ENCODE measurements at regions not wholly inside any gene's neighbourhood (a gene's known extent, or its start where the extent isn't known, plus 50 kb on each side); places are given as distances from the start of the nearest gene placed in this dataset.

DNA sequence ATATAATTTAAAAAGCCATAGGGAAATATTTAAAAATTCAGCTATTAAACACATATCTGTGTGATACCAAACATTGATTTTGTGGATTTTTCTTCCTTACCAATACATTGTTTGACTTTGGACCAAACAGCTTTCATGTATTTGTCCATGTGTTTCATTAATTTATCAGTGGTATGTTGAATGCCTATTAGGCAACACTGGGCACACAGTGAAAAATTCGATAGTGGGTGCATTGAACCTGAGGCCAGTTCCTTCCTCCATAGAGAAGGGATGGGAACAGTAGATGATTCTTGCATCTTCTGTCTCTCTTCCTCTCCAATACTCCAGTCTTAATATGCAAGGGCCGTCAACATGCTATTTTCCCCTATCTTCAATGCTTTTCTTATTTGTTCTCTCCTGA, 110.2 kb upstream of the NR3C1 start:
- H3K4me3 Mint-ChIP-seq (ENCODE audit: low read depth), result no peak overlapping the region
- DNase-seq (ENCODE audit: low spot score, unreplicated experiment), result no peak
- H3K4me1 Mint-ChIP-seq (ENCODE audit: low read depth), result peaks cover 1% of the 10 kb centered on the region
- TF ChIP-seq, protein P1, sequence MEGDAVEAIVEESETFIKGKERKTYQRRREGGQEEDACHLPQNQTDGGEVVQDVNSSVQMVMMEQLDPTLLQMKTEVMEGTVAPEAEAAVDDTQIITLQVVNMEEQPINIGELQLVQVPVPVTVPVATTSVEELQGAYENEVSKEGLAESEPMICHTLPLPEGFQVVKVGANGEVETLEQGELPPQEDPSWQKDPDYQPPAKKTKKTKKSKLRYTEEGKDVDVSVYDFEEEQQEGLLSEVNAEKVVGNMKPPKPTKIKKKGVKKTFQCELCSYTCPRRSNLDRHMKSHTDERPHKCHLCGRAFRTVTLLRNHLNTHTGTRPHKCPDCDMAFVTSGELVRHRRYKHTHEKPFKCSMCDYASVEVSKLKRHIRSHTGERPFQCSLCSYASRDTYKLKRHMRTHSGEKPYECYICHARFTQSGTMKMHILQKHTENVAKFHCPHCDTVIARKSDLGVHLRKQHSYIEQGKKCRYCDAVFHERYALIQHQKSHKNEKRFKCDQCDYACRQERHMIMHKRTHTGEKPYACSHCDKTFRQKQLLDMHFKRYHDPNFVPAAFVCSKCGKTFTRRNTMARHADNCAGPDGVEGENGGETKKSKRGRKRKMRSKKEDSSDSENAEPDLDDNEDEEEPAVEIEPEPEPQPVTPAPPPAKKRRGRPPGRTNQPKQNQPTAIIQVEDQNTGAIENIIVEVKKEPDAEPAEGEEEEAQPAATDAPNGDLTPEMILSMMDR (IDR thresholded peaks at IDR 0.05; ENCODE audit: unreplicated experiment), result no peak
- peaks cover 5% of the 10 kb centered on the region for H3K9me3 Mint-ChIP-seq (ENCODE audit: low read depth)
- H3K27me3 Mint-ChIP-seq, result no peaks in the 10 kb centered on the region
- no peaks in the 10 kb centered on the region for H3K36me3 Mint-ChIP-seq (ENCODE audit: insufficient read depth)
- no peak overlapping the region for H3K27ac Mint-ChIP-seq

DNA sequence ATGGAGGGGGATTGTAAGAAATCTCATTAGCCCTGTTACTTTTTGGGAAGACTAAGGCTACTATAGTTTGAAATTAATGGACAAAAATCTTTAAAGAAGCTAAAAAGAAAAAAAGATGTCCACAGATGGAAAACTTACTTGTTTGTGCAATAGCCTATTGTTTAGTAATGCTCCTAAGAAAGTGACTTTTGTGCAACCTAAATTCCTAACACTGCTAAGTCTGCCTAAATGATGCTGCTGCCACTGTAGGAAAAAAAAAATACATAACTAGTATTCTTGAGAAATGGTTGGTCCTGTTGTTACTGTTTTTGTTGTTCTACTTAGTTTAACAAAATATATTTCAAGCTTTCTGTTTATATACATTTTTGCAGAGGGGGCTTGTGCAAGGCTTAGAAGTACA, 108.2 kb upstream of the NR3C1 start:
- no peaks in the 10 kb centered on the region for H3K36me3 Mint-ChIP-seq (ENCODE audit: insufficient read depth)
- H3K27me3 Mint-ChIP-seq, result no peaks in the 10 kb centered on the region
- no peak for DNase-seq (ENCODE audit: low spot score, unreplicated experiment)
- TF ChIP-seq, protein P1 (IDR thresholded peaks at IDR 0.05; ENCODE audit: unreplicated experiment), result no peak
- no peak overlapping the region for H3K27ac Mint-ChIP-seq
- H3K9me3 Mint-ChIP-seq (ENCODE audit: low read depth), result no peaks in the 10 kb centered on the region
- H3K4me1 Mint-ChIP-seq (ENCODE audit: low read depth), result peaks cover 12% of the 10 kb centered on the region
- no peak overlapping the region for H3K4me3 Mint-ChIP-seq (ENCODE audit: low read depth)

DNA sequence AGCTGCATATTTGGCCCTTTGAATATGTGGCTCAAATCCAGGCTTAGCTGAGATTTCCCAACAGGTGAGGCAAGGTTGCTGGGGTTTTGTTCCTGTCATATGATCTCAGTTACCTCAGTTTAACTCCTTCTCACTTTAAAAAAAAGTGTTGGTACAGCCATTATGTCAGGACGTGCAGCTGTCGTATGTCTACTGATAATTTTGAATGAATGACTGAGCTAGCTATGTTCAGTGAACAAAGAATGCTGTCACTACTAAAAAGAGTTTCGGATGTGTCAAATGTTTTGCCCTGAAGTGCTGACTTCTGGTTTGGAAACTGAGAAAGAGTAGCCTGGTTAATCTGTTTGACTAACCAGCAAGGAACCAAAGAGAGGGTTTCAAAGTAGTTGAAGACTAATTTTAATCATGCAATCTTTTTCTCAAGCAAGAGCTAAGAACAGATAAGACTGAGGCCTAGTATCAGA, 106.3 kb upstream of the NR3C1 start:
- no peak overlapping the region for H3K27ac Mint-ChIP-seq
- H3K9me3 Mint-ChIP-seq (ENCODE audit: low read depth), result peaks cover 3% of the 10 kb centered on the region
- no peak overlapping the region for H3K4me3 Mint-ChIP-seq (ENCODE audit: low read depth)

DNA sequence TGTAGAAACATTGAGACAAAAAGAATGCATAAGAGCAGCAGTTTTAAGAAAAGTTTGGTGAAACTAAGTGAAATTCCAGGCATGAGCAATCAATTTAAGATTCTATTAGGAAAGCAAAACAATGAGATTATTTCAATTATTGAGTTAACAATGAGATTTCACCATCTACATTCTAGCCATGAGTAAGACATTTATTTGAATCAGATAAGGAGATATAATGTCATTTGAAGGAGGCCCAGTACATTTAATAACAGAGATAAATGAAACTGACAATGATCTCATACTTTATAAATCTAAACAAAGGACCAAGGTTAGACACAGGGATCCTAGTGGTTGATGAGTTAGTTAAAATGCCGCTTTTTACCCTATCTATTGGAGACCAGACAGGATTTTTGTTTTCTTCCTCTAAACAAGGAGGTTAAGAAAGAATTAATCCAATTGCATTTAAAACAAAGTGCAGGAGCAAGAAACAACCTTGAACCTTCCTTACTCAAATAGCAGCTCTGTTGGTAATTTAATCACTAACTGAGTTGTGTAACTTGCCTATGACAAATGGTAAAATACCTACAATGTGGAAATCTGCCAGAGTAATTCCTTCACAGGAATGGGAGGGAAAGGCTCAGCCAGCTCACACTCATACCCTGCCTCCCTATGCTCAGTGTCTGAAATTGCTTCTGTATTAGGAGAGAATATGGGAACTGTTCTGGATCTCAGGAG, 103.5 kb upstream of the NR3C1 start:
- Mint-ChIP-seq H3K9me3 (ENCODE audit: low read depth) (peaks cover 3% of the 10 kb centered on the region), H3K27me3 (no peaks in the 10 kb centered on the region), H3K27ac (no peak overlapping the region), H3K4me3 (ENCODE audit: low read depth) (no peak overlapping the region), H3K4me1 (ENCODE audit: low read depth) (peaks cover 12% of the 10 kb centered on the region), H3K36me3 (ENCODE audit: insufficient read depth) (no peaks in the 10 kb centered on the region)
- no peak for DNase-seq (ENCODE audit: low spot score, unreplicated experiment)
- TF ChIP-seq, protein P1 (IDR thresholded peaks at IDR 0.05; ENCODE audit: unreplicated experiment), result no peak

More for the DNA sequence above, 106.3 kb upstream of the NR3C1 start:
- Mint-ChIP-seq H3K4me1 (ENCODE audit: low read depth) (peaks cover 12% of the 10 kb centered on the region), H3K27me3 (no peaks in the 10 kb centered on the region), H3K36me3 (ENCODE audit: insufficient read depth) (no peaks in the 10 kb centered on the region)
- TF ChIP-seq, protein P1 (IDR thresholded peaks at IDR 0.05; ENCODE audit: unreplicated experiment), result no peak
- DNase-seq (ENCODE audit: low spot score, unreplicated experiment), result no peak

DNA sequence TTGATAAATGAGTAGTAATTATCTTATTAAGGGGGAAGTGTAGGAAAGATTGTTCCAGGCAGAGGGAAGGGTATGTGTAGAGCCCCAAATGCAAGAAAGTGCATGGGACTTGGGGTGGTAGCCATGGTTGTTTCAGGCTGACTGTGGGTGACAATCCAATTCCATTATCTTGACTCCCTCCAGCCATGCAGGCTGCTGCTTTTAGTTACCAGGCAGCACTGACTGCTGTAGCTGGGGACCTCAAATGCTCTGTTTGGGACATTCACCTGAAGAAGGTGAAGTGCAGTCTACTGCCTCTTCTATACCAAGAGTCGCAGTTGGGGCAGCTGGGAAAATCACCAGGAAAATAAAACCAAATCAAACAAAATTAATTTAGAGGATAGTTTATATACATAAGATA, 102.4 kb upstream of the NR3C1 start:
- peaks cover 12% of the 10 kb centered on the region for H3K4me1 Mint-ChIP-seq (ENCODE audit: low read depth)
- H3K36me3 Mint-ChIP-seq (ENCODE audit: insufficient read depth), result no peaks in the 10 kb centered on the region
- no peak overlapping the region for H3K4me3 Mint-ChIP-seq (ENCODE audit: low read depth)
- H3K27ac Mint-ChIP-seq, result no peak overlapping the region
- TF ChIP-seq, protein P1 (IDR thresholded peaks at IDR 0.05; ENCODE audit: unreplicated experiment), result no peak
- H3K9me3 Mint-ChIP-seq (ENCODE audit: low read depth), result peaks cover 3% of the 10 kb centered on the region
- H3K27me3 Mint-ChIP-seq, result peaks cover 3% of the 10 kb centered on the region
- DNase-seq (ENCODE audit: low spot score, unreplicated experiment), result no peak

Data from progenitor cell of endocrine pancreas (in vitro differentiated cells).